ENCODE measurements at regions not wholly inside any gene's neighbourhood (a gene's known extent, or its start where the extent isn't known, plus 50 kb on each side); places are given as distances from the start of the nearest gene placed in this dataset.

- H3K36me3 ChIP-seq (ENCODE audit: control insufficient read depth, insufficient read depth, low read length) = no peaks in the 10 kb centered on the region
- H3K27ac ChIP-seq (ENCODE audit: insufficient read depth, low read length, poor library complexity, severe bottlenecking) = no peak overlapping the region
- ATAC-seq (ENCODE audit: low read depth in 2 of 2) (no peak), DNase-seq (no peak)
- Mint-ChIP-seq H3K9me3 (peaks cover 0 to 1% (median 0%) of the 10 kb centered on the region in 7 donors), H3K27ac (no peak overlapping the region), H3K4me1 (no peaks in the 10 kb centered on the region), H3K27me3 (peaks cover 17% of the 10 kb centered on the region), H3K4me3 (no peak overlapping the region), H3K36me3 (no peaks in the 10 kb centered on the region)
- no peaks in the 10 kb centered on the region for H3K9me3 ChIP-seq (ENCODE audit: control insufficient read depth in 2 of 2, low read length in 2 of 2)
- H3K27me3 ChIP-seq (ENCODE audit: control insufficient read depth, insufficient read depth, low read length) = no peaks in the 10 kb centered on the region
- H3K4me3 ChIP-seq (ENCODE audit: low read depth, low read length) = no peak overlapping the region
- H3K4me1 ChIP-seq (ENCODE audit: control insufficient read depth, insufficient read depth, low read length, poor library complexity, severe bottlenecking) = no peaks in the 10 kb centered on the region
These were observed 138.8 kb downstream of the RCN1 start for GRCh38 chr11:32229576-32230240.

GRCh38 chr11:32231909-32232493 lies 141.1 kb downstream of the RCN1 start:
- H3K9me3 ChIP-seq (ENCODE audit: control insufficient read depth in 2 of 2, low read length in 2 of 2) = no peaks in the 10 kb centered on the region

DNA sequence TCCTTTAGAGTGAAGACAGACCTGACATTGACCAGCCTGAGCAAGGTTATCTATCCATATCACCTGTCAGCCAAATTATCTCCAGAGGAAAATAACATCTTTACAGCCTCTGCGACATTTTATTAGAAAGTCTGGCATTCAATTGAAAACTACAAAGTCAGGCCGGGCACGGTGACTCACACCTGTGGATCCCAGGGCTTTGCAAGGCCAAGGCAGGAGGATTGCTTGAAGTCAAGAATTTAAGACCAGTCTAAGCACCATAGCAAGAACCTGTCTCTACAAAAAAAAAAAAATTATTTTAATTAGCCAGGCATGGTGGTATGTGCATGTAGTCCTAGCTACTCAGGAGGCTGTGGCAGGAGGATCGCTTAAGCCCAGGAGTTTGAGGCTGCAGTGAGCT lies 141.6 kb downstream of the RCN1 start:
- no peaks in the 10 kb centered on the region for H3K9me3 ChIP-seq (ENCODE audit: control insufficient read depth in 2 of 2, low read length in 2 of 2)
- H3K4me3 Mint-ChIP-seq = no peak overlapping the region
- peaks cover 0 to 1% (median 0%) of the 10 kb centered on the region in 7 donors for H3K9me3 Mint-ChIP-seq
- no peak overlapping the region for H3K4me3 ChIP-seq (ENCODE audit: low read depth, low read length)
- no peaks in the 10 kb centered on the region for H3K4me1 Mint-ChIP-seq
- no peaks in the 10 kb centered on the region for H3K36me3 ChIP-seq (ENCODE audit: control insufficient read depth, insufficient read depth, low read length)
- no peak overlapping the region for H3K27ac ChIP-seq (ENCODE audit: insufficient read depth, low read length, poor library complexity, severe bottlenecking)
- peaks cover 2% of the 10 kb centered on the region for H3K27me3 ChIP-seq (ENCODE audit: control insufficient read depth, insufficient read depth, low read length)
- H3K36me3 Mint-ChIP-seq = no peaks in the 10 kb centered on the region
- H3K27ac Mint-ChIP-seq = no peak overlapping the region
- peaks cover 18% of the 10 kb centered on the region for H3K27me3 Mint-ChIP-seq
- DNase-seq (no peak), ATAC-seq (ENCODE audit: low read depth in 2 of 2) (no peak)
- no peaks in the 10 kb centered on the region for H3K4me1 ChIP-seq (ENCODE audit: control insufficient read depth, insufficient read depth, low read length, poor library complexity, severe bottlenecking)

More at GRCh38 chr11:32231909-32232493, 141.1 kb downstream of the RCN1 start:
- H3K36me3 Mint-ChIP-seq = no peaks in the 10 kb centered on the region
- no peak overlapping the region for H3K27ac Mint-ChIP-seq
- H3K4me1 Mint-ChIP-seq = no peaks in the 10 kb centered on the region
- H3K27me3 ChIP-seq (ENCODE audit: control insufficient read depth, insufficient read depth, low read length) = peaks cover 2% of the 10 kb centered on the region
- H3K9me3 Mint-ChIP-seq = peaks cover 0 to 1% (median 0%) of the 10 kb centered on the region in 7 donors
- no peak for ATAC-seq (ENCODE audit: low read depth in 2 of 2)
- H3K36me3 ChIP-seq (ENCODE audit: control insufficient read depth, insufficient read depth, low read length) = no peaks in the 10 kb centered on the region
- H3K27ac ChIP-seq (ENCODE audit: insufficient read depth, low read length, poor library complexity, severe bottlenecking) = no peak overlapping the region
- peak in 1 of 3 donors; percentile 21 for DNase-seq
- H3K4me1 ChIP-seq (ENCODE audit: control insufficient read depth, insufficient read depth, low read length, poor library complexity, severe bottlenecking) = no peaks in the 10 kb centered on the region
- H3K4me3 Mint-ChIP-seq = no peak overlapping the region
- H3K27me3 Mint-ChIP-seq = peaks cover 18% of the 10 kb centered on the region
- H3K4me3 ChIP-seq (ENCODE audit: low read depth, low read length) = no peak overlapping the region

- peaks cover 0 to under 1% (median 0%) of the 10 kb centered on the region in 7 donors for H3K9me3 Mint-ChIP-seq
- Histone ChIP-seq H3K27me3 (ENCODE audit: control insufficient read depth, insufficient read depth, low read length) (peaks cover 2% of the 10 kb centered on the region), H3K4me3 (ENCODE audit: low read depth, low read length) (no peak overlapping the region), H3K36me3 (ENCODE audit: control insufficient read depth, insufficient read depth, low read length) (no peaks in the 10 kb centered on the region), H3K9me3 (ENCODE audit: control insufficient read depth in 2 of 2, low read length in 2 of 2) (no peaks in the 10 kb centered on the region), H3K27ac (ENCODE audit: insufficient read depth, low read length, poor library complexity, severe bottlenecking) (no peak overlapping the region), H3K4me1 (ENCODE audit: control insufficient read depth, insufficient read depth, low read length, poor library complexity, severe bottlenecking) (no peaks in the 10 kb centered on the region)
- H3K4me3 Mint-ChIP-seq = no peak overlapping the region
- H3K27me3 Mint-ChIP-seq = peaks cover 23% of the 10 kb centered on the region
- H3K27ac Mint-ChIP-seq = no peak overlapping the region
- no peaks in the 10 kb centered on the region for H3K4me1 Mint-ChIP-seq
- DNase-seq (no peak), ATAC-seq (ENCODE audit: low read depth in 2 of 2) (no peak)
- no peaks in the 10 kb centered on the region for H3K36me3 Mint-ChIP-seq
These were observed 142.4 kb downstream of the RCN1 start for GRCh38 chr11:32233276-32233675.

GRCh38 chr11:32233928-32234327 lies 143.1 kb downstream of the RCN1 start:
- H3K27ac ChIP-seq (ENCODE audit: insufficient read depth, low read length, poor library complexity, severe bottlenecking) = no peak overlapping the region
- no peaks in the 10 kb centered on the region for H3K36me3 ChIP-seq (ENCODE audit: control insufficient read depth, insufficient read depth, low read length)
- DNase-seq (no peak), ATAC-seq (ENCODE audit: low read depth in 2 of 2) (no peak)
- Mint-ChIP-seq H3K36me3 (no peaks in the 10 kb centered on the region), H3K27me3 (peaks cover 24% of the 10 kb centered on the region), H3K27ac (no peak overlapping the region), H3K4me1 (no peaks in the 10 kb centered on the region), H3K4me3 (no peak overlapping the region), H3K9me3 (peaks cover 0 to 3% (median 0%) of the 10 kb centered on the region in 7 donors)
- no peaks in the 10 kb centered on the region for H3K4me1 ChIP-seq (ENCODE audit: control insufficient read depth, insufficient read depth, low read length, poor library complexity, severe bottlenecking)
- H3K27me3 ChIP-seq (ENCODE audit: control insufficient read depth, insufficient read depth, low read length) = peaks cover 2% of the 10 kb centered on the region
- H3K4me3 ChIP-seq (ENCODE audit: low read depth, low read length) = no peak overlapping the region
- H3K9me3 ChIP-seq (ENCODE audit: control insufficient read depth in 2 of 2, low read length in 2 of 2) = no peaks in the 10 kb centered on the region

GRCh38 chr11:32244453-32244852 lies 153.6 kb downstream of the RCN1 start:
- Mint-ChIP-seq H3K4me1 (no peaks in the 10 kb centered on the region), H3K4me3 (no peak overlapping the region), H3K27me3 (no peaks in the 10 kb centered on the region), H3K27ac (no peak overlapping the region), H3K36me3 (no peaks in the 10 kb centered on the region), H3K9me3 (peaks cover 0 to 1% (median 0%) of the 10 kb centered on the region in 7 donors)
- H3K4me1 ChIP-seq (ENCODE audit: control insufficient read depth, insufficient read depth, low read length, poor library complexity, severe bottlenecking) = no peaks in the 10 kb centered on the region
- no peak overlapping the region for H3K27ac ChIP-seq (ENCODE audit: insufficient read depth, low read length, poor library complexity, severe bottlenecking)
- ATAC-seq (ENCODE audit: low read depth in 2 of 2) (no peak), DNase-seq (no peak)
- H3K27me3 ChIP-seq (ENCODE audit: control insufficient read depth, insufficient read depth, low read length) = no peaks in the 10 kb centered on the region
- no peak overlapping the region for H3K4me3 ChIP-seq (ENCODE audit: low read depth, low read length)
- H3K36me3 ChIP-seq (ENCODE audit: control insufficient read depth, insufficient read depth, low read length) = no peaks in the 10 kb centered on the region
- no peaks in the 10 kb centered on the region for H3K9me3 ChIP-seq (ENCODE audit: control insufficient read depth in 2 of 2, low read length in 2 of 2)

DNA sequence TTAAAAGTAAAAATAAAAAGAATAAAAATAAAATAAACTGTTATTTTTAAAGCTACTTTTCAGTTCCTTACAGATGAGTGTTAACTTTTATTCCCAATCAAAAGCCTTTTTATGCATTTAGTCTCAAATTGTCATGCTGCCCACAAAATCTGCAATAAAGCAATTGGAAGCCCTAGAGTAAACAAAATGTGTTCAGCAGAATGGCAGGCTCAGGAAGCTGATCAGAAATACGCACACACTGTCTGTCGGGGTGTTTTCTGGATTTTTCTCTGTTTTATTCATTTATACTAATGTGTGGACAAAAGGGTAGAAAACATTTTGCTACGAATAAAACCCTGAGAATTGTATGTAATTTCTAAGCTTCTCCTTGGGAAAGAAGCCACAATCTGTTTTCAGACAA lies 162.8 kb downstream of the RCN1 start:
- no peak overlapping the region for H3K27ac Mint-ChIP-seq
- Histone ChIP-seq H3K36me3 (ENCODE audit: control insufficient read depth, insufficient read depth, low read length) (no peaks in the 10 kb centered on the region), H3K9me3 (ENCODE audit: control insufficient read depth in 2 of 2, low read length in 2 of 2) (no peaks in the 10 kb centered on the region), H3K27ac (ENCODE audit: insufficient read depth, low read length, poor library complexity, severe bottlenecking) (no peak overlapping the region), H3K4me3 (ENCODE audit: low read depth, low read length) (no peak overlapping the region), H3K4me1 (ENCODE audit: control insufficient read depth, insufficient read depth, low read length, poor library complexity, severe bottlenecking) (no peaks in the 10 kb centered on the region), H3K27me3 (ENCODE audit: control insufficient read depth, insufficient read depth, low read length) (no peaks in the 10 kb centered on the region)
- H3K9me3 Mint-ChIP-seq = peaks cover 0 to 2% (median 0%) of the 10 kb centered on the region in 7 donors
- no peaks in the 10 kb centered on the region for H3K36me3 Mint-ChIP-seq
- no peaks in the 10 kb centered on the region for H3K4me1 Mint-ChIP-seq
- ATAC-seq (ENCODE audit: low read depth in 2 of 2) (no peak), DNase-seq (no peak)
- peaks cover 7% of the 10 kb centered on the region for H3K27me3 Mint-ChIP-seq
- H3K4me3 Mint-ChIP-seq = no peak overlapping the region

DNA sequence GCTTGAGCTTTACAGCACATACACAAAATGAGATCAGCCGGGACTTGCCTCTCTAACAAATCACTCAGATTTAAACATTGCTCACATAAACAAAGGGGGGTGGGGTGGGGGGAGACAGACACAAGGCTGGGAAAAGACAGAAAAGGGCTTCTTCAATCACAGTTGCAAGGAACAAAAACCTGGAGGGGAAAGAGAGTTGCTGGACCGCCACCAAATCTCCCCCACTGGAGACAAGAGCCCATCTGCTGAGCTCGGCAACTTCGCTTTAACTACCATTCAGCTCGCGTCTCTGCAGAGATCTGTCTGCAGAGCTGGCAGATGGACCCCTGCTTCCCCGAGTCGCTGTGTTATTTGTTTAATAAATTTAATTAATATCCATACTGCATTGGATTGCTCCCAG lies 165.0 kb downstream of the RCN1 start:
- H3K9me3 Mint-ChIP-seq = peaks cover 0 to 2% (median 0%) of the 10 kb centered on the region in 7 donors
- H3K9me3 ChIP-seq (ENCODE audit: control insufficient read depth in 2 of 2, low read length in 2 of 2) = no peaks in the 10 kb centered on the region

More for the DNA sequence above, 165.0 kb downstream of the RCN1 start:
- Mint-ChIP-seq H3K4me3 (no peak overlapping the region), H3K27ac (no peak overlapping the region), H3K27me3 (peaks cover 10% of the 10 kb centered on the region), H3K36me3 (no peaks in the 10 kb centered on the region), H3K4me1 (no peaks in the 10 kb centered on the region)
- Histone ChIP-seq H3K4me1 (ENCODE audit: control insufficient read depth, insufficient read depth, low read length, poor library complexity, severe bottlenecking) (no peaks in the 10 kb centered on the region), H3K4me3 (ENCODE audit: low read depth, low read length) (no peak overlapping the region), H3K36me3 (ENCODE audit: control insufficient read depth, insufficient read depth, low read length) (no peaks in the 10 kb centered on the region), H3K27ac (ENCODE audit: insufficient read depth, low read length, poor library complexity, severe bottlenecking) (no peak overlapping the region), H3K27me3 (ENCODE audit: control insufficient read depth, insufficient read depth, low read length) (no peaks in the 10 kb centered on the region)
- DNase-seq (no peak), ATAC-seq (ENCODE audit: low read depth in 2 of 2) (no peak)

All from CD4-positive, CD25-positive, alpha-beta regulatory T cell (primary cell).